Choroid plexus epithelial cell (primary cell): ENCODE measurements at regions not wholly inside any gene's neighbourhood (a gene's known extent, or its start where the extent isn't known, plus 50 kb on each side); places are given as distances from the start of the nearest gene placed in this dataset.

Experiments used
- DNase-seq: peaks from one replicate; pipeline ENCODE4 v3.0.0-alpha.2; 2010; ENCODE audit warnings: low read depth
- H3K4me3 ChIP-seq: 2 replicates; pipeline ENCODE4 v1.5.1; 2011; ENCODE audit warnings: low read depth, mild to moderate bottlenecking, control low read depth, low read length, moderate library complexity
- CTCF ChIP-seq: conservative IDR thresholded peaks from 2 replicates; pipeline ENCODE4 v1.5.1; 2011; ENCODE audit warnings: low read depth, mild to moderate bottlenecking, control low read depth, inconsistent platforms, low read length, moderate library complexity

DNA sequence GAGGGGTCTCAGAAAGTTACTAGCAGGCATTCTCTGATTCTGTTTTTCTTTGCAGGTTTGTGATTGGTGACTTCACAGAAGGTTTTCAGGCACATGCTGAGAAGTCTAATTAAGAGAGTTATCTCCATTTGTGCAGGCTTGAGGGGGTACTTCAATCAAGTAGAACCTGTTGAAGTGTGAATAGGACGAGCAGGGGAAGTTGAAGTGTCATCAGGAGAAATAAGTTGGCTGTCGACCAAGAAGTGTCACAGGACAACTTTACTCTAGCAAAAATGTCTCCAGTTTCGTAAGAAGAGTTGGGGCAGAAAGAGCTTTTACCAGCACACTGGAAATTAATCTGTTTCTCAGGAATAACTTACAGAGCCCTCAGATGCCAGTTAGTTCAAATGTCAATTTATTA is 576.5 kb upstream of the SLITRK5 start:
- no peak for TF ChIP-seq CTCF
- DNase-seq: peak; percentile 59
- H3K4me3 ChIP-seq: no peak overlapping the region

DNA sequence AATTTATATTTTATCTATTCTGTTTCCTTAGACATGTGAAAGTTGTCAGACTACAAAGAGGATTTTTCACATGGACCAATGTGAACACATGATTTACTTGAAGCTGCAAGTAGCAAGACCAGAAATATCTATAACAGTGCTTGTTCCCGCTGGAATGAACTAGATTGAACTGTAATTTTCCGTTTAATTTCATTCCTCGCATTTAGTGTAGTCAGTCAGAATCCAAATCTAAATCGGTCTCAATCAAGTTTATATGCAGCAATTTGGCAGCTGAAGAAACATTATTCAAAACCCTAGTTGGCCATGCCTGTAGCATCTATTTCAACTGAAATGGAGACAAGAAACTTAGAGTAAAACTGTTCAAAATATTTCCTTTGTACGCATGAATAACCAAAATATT is 570.7 kb upstream of the SLITRK5 start:
- TF ChIP-seq CTCF: no peak
- no peak overlapping the region for H3K4me3 ChIP-seq
- no peak for DNase-seq

GRCh38 chr13:87107651-87108050 is 563.5 kb upstream of the SLITRK5 start:
- no peak for TF ChIP-seq CTCF
- no peak for DNase-seq
- no peak overlapping the region for H3K4me3 ChIP-seq

GRCh38 chr13:87120476-87120875 is 550.7 kb upstream of the SLITRK5 start:
- no peak for TF ChIP-seq CTCF
- peak; percentile 48 for DNase-seq
- no peak overlapping the region for H3K4me3 ChIP-seq

DNA sequence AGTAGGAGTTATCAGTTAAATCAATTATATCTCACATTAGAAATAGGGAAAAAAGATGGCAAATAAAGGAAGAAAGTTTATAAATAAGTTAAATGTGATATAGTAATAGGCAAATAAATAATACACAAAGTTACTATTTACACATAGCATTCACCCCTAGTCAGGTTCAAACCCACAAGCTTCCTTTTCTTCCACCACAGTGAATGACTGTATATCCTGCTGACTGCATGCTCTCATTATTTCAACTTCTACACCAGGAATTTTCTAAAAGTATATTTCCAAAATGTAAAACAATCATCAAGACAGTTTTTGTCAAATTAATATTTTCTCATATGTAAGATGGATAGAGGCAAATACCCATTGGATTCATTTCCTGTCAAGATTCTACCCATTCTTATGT is 548.6 kb upstream of the SLITRK5 start:
- DNase-seq: peak; percentile 64
- no peak overlapping the region for H3K4me3 ChIP-seq
- no peak for TF ChIP-seq CTCF

DNA sequence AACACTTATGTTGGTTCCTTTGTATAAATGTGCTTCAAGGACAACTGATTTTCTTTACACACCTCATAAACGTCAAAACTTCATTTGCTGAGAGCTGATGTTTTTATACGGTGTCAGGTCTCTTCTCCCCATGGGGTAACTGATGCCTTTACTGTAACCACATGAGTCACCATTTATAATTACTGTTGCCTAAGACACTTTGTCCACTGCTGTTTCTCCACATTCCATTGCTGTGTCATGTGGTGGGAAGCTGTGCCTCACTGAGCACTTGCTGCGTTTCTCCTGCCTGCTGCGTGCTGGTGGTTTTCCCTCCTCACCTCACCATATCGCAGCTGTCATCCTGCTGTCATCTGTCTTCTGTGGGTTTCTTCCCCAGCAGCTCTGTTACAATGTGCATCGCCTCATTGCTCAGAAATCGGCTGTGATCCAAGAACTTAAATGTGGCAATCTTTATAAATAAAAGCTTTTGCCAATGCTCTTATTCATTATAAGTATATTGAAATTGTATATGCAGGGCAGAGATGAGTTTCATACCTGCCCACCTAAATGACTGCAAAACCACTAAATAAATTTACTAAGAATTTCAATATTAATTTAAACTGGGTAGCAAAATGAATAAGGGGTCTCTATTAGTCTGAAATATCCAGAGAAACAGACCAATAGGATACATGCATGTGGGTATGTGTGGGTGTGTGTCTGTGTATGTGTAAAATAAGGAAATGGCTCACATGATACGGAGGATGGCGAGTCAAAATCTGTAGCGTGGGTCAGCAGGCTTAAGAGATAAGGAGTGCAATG is 547.0 kb upstream of the SLITRK5 start:
- no peak overlapping the region for H3K4me3 ChIP-seq
- DNase-seq: peak; percentile 100
- TF ChIP-seq CTCF: no peak

DNA sequence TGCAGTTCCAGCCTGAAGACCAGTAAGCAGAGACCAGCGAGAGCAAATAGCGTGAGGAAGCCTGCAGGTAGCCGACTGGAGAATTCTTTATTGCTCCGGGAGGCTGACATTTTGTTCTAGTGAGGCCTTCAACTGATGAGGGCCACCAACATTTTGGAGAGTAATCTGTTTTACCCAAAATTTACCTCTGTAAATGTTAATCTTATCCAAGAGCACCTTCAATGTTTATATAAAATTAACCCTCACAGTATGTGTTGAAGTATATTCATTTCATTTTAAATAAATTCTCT is 546.4 kb upstream of the SLITRK5 start:
- no peak for DNase-seq
- no peak for TF ChIP-seq CTCF
- no peak overlapping the region for H3K4me3 ChIP-seq
